HL-60 (cell line): ENCODE measurements at regions not wholly inside any gene's neighbourhood (a gene's known extent, or its start where the extent isn't known, plus 50 kb on each side); places are given as distances from the start of the nearest gene placed in this dataset.

Source experiments
- DNase-seq, 2 experiments: peaks; one replicate each; pipeline ENCODE4 v3.0.0-alpha.2; 2010 to 2020; ENCODE audit warnings: low read depth in 1 of 2, low spot score in 1 of 2
- H3K27ac ChIP-seq: fragments of 250-450 bp; sonication (Bioruptor Pico); replicated peaks from 2 replicates; pipeline ENCODE4 v1.5.1; 2020; ENCODE audit warnings: mild to moderate bottlenecking, moderate library complexity
- H3K27me3 ChIP-seq: fragments of 250-450 bp; sonication (Bioruptor Pico); 2 replicates; pipeline ENCODE4 v1.5.1; 2021; ENCODE audit warnings: mild to moderate bottlenecking, moderate library complexity; ENCODE audit not compliant: insufficient read depth, poor library complexity, severe bottlenecking
- H3K4me3 ChIP-seq: replicated peaks from 2 replicates; pipeline ENCODE4 v1.5.1; 2011; ENCODE audit warnings: mild to moderate bottlenecking, control low read depth, low read length; ENCODE audit not compliant: insufficient read depth
- CTCF ChIP-seq: IDR thresholded peaks from one replicate; pipeline ENCODE4 v1.5.1; 2011; ENCODE audit warnings: low read length, control low read depth, inconsistent platforms; ENCODE audit not compliant: insufficient read depth
- GABPA ChIP-seq: IDR thresholded peaks from 2 replicates; pipeline ENCODE4 v1.6.1; 2012; ENCODE audit warnings: low read depth
- POLR2AphosphoS5 ChIP-seq: IDR thresholded peaks from 2 replicates; pipeline ENCODE4 v1.6.1; 2012; ENCODE audit warnings: low read depth
- SPI1 ChIP-seq: IDR thresholded peaks from 2 replicates; pipeline ENCODE4 v1.6.1; 2012; ENCODE audit warnings: low read depth, mild to moderate bottlenecking, borderline replicate concordance
- TF ChIP-seq, protein P1 (sequence below): IDR thresholded peaks from 2 replicates; pipeline ENCODE4 v1.6.1; 2012; ENCODE audit warnings: low read depth; ENCODE audit not compliant: insufficient replicate concordance

DNA sequence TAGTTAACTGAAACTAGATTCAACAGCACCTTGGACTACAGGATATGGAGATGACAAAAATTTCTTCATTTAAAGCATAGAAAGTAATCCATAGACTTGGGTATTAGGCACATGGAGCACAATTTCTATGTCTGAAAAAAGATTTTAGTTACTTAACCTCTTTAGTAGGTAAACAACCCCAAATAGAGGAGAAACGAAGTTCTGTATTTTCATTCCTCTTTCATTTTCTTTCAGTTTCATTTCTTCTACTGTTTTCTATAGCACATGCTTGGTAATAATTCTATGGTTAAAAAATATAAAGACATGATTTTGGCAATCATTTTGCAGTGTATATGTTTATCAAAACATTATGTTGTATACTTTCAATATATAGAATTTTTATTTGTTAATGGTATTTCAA is 99.5 kb downstream of the CASP12 start:
- DNase-seq: no peak
- TF ChIP-seq CTCF (no peak), SPI1 (no peak), GABPA (no peak), POLR2AphosphoS5 (no peak)
- TF ChIP-seq, protein P1, sequence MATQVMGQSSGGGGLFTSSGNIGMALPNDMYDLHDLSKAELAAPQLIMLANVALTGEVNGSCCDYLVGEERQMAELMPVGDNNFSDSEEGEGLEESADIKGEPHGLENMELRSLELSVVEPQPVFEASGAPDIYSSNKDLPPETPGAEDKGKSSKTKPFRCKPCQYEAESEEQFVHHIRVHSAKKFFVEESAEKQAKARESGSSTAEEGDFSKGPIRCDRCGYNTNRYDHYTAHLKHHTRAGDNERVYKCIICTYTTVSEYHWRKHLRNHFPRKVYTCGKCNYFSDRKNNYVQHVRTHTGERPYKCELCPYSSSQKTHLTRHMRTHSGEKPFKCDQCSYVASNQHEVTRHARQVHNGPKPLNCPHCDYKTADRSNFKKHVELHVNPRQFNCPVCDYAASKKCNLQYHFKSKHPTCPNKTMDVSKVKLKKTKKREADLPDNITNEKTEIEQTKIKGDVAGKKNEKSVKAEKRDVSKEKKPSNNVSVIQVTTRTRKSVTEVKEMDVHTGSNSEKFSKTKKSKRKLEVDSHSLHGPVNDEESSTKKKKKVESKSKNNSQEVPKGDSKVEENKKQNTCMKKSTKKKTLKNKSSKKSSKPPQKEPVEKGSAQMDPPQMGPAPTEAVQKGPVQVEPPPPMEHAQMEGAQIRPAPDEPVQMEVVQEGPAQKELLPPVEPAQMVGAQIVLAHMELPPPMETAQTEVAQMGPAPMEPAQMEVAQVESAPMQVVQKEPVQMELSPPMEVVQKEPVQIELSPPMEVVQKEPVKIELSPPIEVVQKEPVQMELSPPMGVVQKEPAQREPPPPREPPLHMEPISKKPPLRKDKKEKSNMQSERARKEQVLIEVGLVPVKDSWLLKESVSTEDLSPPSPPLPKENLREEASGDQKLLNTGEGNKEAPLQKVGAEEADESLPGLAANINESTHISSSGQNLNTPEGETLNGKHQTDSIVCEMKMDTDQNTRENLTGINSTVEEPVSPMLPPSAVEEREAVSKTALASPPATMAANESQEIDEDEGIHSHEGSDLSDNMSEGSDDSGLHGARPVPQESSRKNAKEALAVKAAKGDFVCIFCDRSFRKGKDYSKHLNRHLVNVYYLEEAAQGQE: no peak
- no peak overlapping the region for H3K27ac ChIP-seq
- no peaks in the 10 kb centered on the region for H3K27me3 ChIP-seq
- no peak overlapping the region for H3K4me3 ChIP-seq

- TF ChIP-seq GABPA: no peak
- TF ChIP-seq SPI1: no peak
- TF ChIP-seq CTCF: no peak
- TF ChIP-seq, protein P1: no peak
- TF ChIP-seq POLR2AphosphoS5: no peak
- Histone ChIP-seq H3K27ac (no peak overlapping the region), H3K4me3 (no peak overlapping the region), H3K27me3 (no peaks in the 10 kb centered on the region)
- DNase-seq: no peak
Measured at GRCh38 chr11:104796301-104796700, 102.0 kb downstream of the CASP12 start.

GRCh38 chr11:104795501-104796213 is 102.6 kb downstream of the CASP12 start:
- Histone ChIP-seq H3K27ac (no peak overlapping the region), H3K4me3 (no peak overlapping the region), H3K27me3 (no peaks in the 10 kb centered on the region)
- DNase-seq: no peak
- TF ChIP-seq CTCF (no peak), POLR2AphosphoS5 (no peak), SPI1 (no peak), GABPA (no peak)
- TF ChIP-seq, protein P1: no peak
